ENCODE measurements at regions not wholly inside any gene's neighbourhood (a gene's known extent, or its start where the extent isn't known, plus 50 kb on each side); places are given as distances from the start of the nearest gene placed in this dataset.

- TF ChIP-seq POLR2A (IDR thresholded peaks at IDR 0.05; ENCODE audit: low read depth, low read length): no peak
- TF ChIP-seq POLR2AphosphoS5 (IDR thresholded peaks at IDR 0.05; ENCODE audit: low read depth, low read length): no peak
These were observed 201.0 kb upstream of the ADRA1D start for GRCh38 chr20:4449957-4450715.
